Endodermal cell (in vitro differentiated cells): ENCODE measurements at regions not wholly inside any gene's neighbourhood (a gene's known extent, or its start where the extent isn't known, plus 50 kb on each side); places are given as distances from the start of the nearest gene placed in this dataset.

Experiments
- DNase-seq: peaks from one replicate; pipeline ENCODE4 v3.0.0-alpha.2; 2017
- H3K27ac ChIP-seq: 2 replicates; pipeline ENCODE4 v1.5.1; 2013; ENCODE audit warnings: mild to moderate bottlenecking, low read depth, low read length, moderate library complexity
- H3K27me3 ChIP-seq: 2 replicates; pipeline ENCODE4 v1.6.1; 2013; ENCODE audit warnings: mild to moderate bottlenecking, low read length, moderate library complexity; ENCODE audit not compliant: insufficient read depth, control insufficient read depth, poor library complexity, severe bottlenecking
- H3K36me3 ChIP-seq: 2 replicates; pipeline ENCODE4 v1.7.0; 2013; ENCODE audit warnings: mild to moderate bottlenecking, low read length, moderate library complexity; ENCODE audit not compliant: control insufficient read depth, insufficient read depth
- H3K4me1 ChIP-seq: one replicate; pipeline ENCODE4 v1.7.0; 2013; ENCODE audit warnings: low read length; ENCODE audit not compliant: control insufficient read depth, insufficient read depth
- H3K4me3 ChIP-seq: 2 replicates; pipeline ENCODE4 v1.5.1; 2013; ENCODE audit warnings: mild to moderate bottlenecking, low read length, moderate library complexity
- H3K9ac ChIP-seq: 2 replicates; pipeline ENCODE4 v1.6.1; 2013; ENCODE audit warnings: mild to moderate bottlenecking, low read length, moderate library complexity; ENCODE audit not compliant: poor library complexity, severe bottlenecking; ENCODE audit errors: extremely low read depth
- H3K9me3 ChIP-seq: 2 replicates; pipeline ENCODE4 v1.6.1; 2013; ENCODE audit warnings: mild to moderate bottlenecking, low read length, moderate library complexity; ENCODE audit not compliant: control insufficient read depth
- H3K27ac Mint-ChIP-seq: 2 replicates; pipeline ENCODE4 v1.8.0; 2020; ENCODE audit warnings: mixed read lengths
- H3K27me3 Mint-ChIP-seq: 2 replicates; pipeline ENCODE4 v1.8.0; 2021; ENCODE audit warnings: mild to moderate bottlenecking, mixed read lengths; ENCODE audit not compliant: insufficient read depth
- H3K36me3 Mint-ChIP-seq: 2 replicates; pipeline ENCODE4 v1.8.0; 2020; ENCODE audit warnings: low read depth, mixed read lengths
- H3K4me1 Mint-ChIP-seq: 2 replicates; pipeline ENCODE4 v1.8.0; 2020; ENCODE audit warnings: mixed read lengths
- H3K4me3 Mint-ChIP-seq: 2 replicates; pipeline ENCODE4 v1.8.0; 2020; ENCODE audit warnings: mild to moderate bottlenecking, moderate library complexity, mixed read lengths
- H3K9me3 Mint-ChIP-seq: 2 replicates; pipeline ENCODE4 v1.8.0; 2020; ENCODE audit warnings: mild to moderate bottlenecking, mixed read lengths
- CTCF ChIP-seq: fragments of 200-600 bp; sonication (generic); conservative IDR thresholded peaks from 2 replicates; pipeline ENCODE4 v1.5.0; 2021; ENCODE audit warnings: antibody characterized with exemption, mild to moderate bottlenecking
- WGBS, 2 experiments: methylation state at CpG; one replicate each; pipeline versions ENCODE4 v1.1.5 to v1.1.7; 2013; ENCODE audit warnings: missing lambda C conversion rate in 2 of 2, mixed read lengths in 1 of 2; ENCODE audit not compliant: insufficient coverage in 1 of 2, insufficient read length in 1 of 2; 5-methylcytosine and 5-hydroxymethylcytosine counted together

DNA sequence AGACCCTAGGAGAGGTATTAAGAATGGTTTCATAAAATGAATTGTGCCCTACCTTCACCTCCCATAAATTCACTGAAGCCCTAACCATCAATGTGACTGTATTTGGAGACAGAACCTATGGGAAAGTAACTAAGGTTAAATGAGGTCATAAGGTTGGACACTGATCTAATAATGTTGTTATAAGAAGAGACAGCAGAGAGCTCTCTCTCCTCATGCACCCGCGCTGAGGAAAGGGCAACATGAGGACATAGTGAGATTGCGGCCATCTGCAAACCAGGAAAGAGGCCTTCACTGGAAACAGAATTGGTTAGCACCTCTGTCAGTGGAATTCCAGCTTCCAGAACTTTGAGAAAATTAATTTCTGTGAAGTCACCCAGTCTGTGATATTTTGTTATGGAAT, 1396.1 kb upstream of the MIR17HG start:
- no peaks in the 10 kb centered on the region for H3K4me1 Mint-ChIP-seq
- H3K4me3 ChIP-seq: no peak overlapping the region
- no peaks in the 10 kb centered on the region for H3K27me3 ChIP-seq
- no peak overlapping the region for H3K27ac Mint-ChIP-seq
- no peaks in the 10 kb centered on the region for H3K36me3 ChIP-seq
- no peak overlapping the region for H3K9ac ChIP-seq
- TF ChIP-seq CTCF: no peak
- H3K36me3 Mint-ChIP-seq: no peaks in the 10 kb centered on the region
- 95 to 96% methylated on average over 3 of the region's 3 CpGs for WGBS, 2 experiments
- DNase-seq: no peak
- peaks cover 10% of the 10 kb centered on the region for H3K9me3 ChIP-seq
- no peaks in the 10 kb centered on the region for H3K27me3 Mint-ChIP-seq
- H3K4me3 Mint-ChIP-seq: no peak overlapping the region
- H3K9me3 Mint-ChIP-seq: peaks cover 3% of the 10 kb centered on the region
- H3K4me1 ChIP-seq: no peaks in the 10 kb centered on the region
- H3K27ac ChIP-seq: no peak overlapping the region

- Histone ChIP-seq H3K9me3 (peaks cover 10% of the 10 kb centered on the region), H3K9ac (no peak overlapping the region), H3K27ac (no peak overlapping the region), H3K27me3 (no peaks in the 10 kb centered on the region), H3K36me3 (no peaks in the 10 kb centered on the region), H3K4me3 (no peak overlapping the region), H3K4me1 (no peaks in the 10 kb centered on the region)
- TF ChIP-seq CTCF: no peak
- H3K4me1 Mint-ChIP-seq: no peaks in the 10 kb centered on the region
- no peak overlapping the region for H3K4me3 Mint-ChIP-seq
- peaks cover 3% of the 10 kb centered on the region for H3K9me3 Mint-ChIP-seq
- no peaks in the 10 kb centered on the region for H3K36me3 Mint-ChIP-seq
- H3K27me3 Mint-ChIP-seq: no peaks in the 10 kb centered on the region
- WGBS, 2 experiments: 91% methylated on average over 2 of the region's 3 CpGs; no CpG with 5 or more reads in 1 of the 2 experiments
- no peak overlapping the region for H3K27ac Mint-ChIP-seq
- no peak for DNase-seq
These were observed 1393.9 kb upstream of the MIR17HG start for GRCh38 chr13:89953581-89953980.

DNA sequence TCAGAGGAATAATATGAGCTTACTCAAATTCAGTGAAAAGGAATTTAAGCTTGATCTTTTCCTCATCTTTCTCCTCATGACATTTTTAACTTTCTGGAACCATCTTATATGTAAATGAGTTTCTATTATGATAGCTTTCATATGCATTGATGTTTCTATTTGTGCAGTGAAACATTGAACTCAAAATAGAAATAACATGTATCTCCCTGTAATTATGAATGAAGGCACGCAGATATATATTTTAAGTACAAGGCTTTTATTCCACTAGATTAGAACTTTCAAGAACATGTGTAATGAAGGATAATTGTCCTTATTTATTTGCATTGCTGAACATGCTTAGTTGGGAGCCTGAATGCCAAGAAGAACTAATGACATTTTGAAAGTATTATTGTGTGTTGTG, 1391.7 kb upstream of the MIR17HG start:
- no peak overlapping the region for H3K27ac Mint-ChIP-seq
- Histone ChIP-seq H3K27ac (no peak overlapping the region), H3K9ac (no peak overlapping the region), H3K4me3 (no peak overlapping the region), H3K27me3 (no peaks in the 10 kb centered on the region), H3K9me3 (peaks cover 10% of the 10 kb centered on the region), H3K36me3 (no peaks in the 10 kb centered on the region), H3K4me1 (no peaks in the 10 kb centered on the region)
- no peak for DNase-seq
- no peaks in the 10 kb centered on the region for H3K27me3 Mint-ChIP-seq
- WGBS, 2 experiments: no CpG with 5 or more reads among the region's 1 CpG
- no peaks in the 10 kb centered on the region for H3K36me3 Mint-ChIP-seq
- no peak for TF ChIP-seq CTCF
- H3K9me3 Mint-ChIP-seq: peaks cover 3% of the 10 kb centered on the region
- no peaks in the 10 kb centered on the region for H3K4me1 Mint-ChIP-seq
- H3K4me3 Mint-ChIP-seq: no peak overlapping the region
